NCI-H1105 treated with DMSO at 0.1 percent for 48 hours (cell line): ENCODE measurements at regions not wholly inside any gene's neighbourhood (a gene's known extent, or its start where the extent isn't known, plus 50 kb on each side); places are given as distances from the start of the nearest gene placed in this dataset.

ENCODE experiments used
- DNase-seq: peaks from one replicate; lab custom pipeline; 2025; lab: John Stamatoyannopoulos, UW

DNA sequence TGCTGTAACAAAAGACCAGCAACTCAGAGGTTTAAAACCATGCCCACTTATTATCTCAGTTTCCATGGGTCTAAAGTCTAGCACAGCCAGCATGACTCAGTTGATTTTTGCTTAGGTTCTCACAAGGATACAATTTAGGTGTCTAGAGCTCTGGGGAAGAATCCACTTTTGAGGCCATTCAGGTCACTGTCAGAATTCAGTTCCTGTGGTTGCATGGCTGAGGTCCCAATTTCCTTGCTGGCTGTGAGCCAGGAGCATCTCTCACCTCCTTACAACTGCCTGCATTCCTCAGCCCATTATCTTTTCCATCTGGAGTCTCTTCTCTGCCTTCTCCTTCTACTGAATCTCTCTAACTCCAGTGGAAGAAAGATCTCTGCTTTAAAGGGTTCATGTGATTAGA, 240.5 kb upstream of the CFAP20DC start:
- DNase-seq = no peak

- DNase-seq = peak; percentile 42
Measured at GRCh38 chr3:59289831-59290230, 240.0 kb upstream of the CFAP20DC start.

GRCh38 chr3:59288951-59289350, 239.1 kb upstream of the CFAP20DC start:
- no peak for DNase-seq

DNA sequence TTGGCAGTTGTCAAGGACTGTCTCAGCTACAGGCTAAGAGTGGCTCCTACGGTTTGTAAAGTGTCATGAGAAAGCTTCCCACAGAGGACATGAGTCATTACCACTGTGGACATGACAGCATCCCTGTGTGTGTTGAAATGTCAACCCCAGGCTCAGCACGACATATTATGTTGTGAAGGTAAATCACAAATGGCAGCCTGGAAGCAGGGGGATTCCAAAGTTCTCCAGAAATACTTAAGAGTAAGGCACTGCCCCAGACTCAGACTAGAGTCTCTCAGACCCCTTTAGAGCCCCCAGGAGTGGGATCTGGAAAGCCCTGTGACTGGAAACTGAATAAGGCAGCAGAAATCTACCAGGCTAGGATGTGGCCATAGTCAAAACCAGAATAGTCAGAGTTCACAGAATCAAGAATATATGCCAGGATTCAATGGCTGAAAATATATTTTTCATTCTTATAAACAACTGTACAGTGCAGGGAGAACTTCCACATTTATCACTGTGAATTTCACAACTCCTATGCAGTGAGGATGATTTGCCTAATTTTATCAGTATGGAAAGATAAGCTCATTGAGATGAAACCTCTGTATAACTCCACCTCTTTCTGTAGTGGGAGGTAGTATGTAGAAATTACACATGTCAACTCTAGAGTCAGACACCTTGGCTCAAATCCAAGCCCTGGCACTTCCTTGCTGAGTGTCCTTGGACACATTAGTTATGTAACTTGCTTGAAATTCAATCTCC, 237.1 kb upstream of the CFAP20DC start:
- DNase-seq = peak; percentile 34

DNA sequence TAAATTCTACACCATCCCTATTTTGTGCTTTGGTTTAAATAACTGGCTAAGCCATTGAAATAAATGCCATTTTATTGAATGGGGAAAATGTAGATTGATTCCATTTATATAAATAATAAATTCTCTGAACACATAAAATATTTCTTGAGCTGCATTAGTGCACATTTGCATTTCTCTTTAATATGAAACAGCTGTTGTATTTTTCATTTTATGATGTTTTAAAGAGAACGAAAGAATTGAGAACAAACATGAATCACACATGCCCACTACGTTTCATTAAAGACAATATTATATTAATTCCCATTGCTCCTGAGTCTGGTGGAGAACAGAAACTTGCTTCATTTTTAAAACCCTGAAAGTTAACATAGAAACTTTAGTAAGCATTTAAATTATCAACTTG, 235.7 kb upstream of the CFAP20DC start:
- DNase-seq = no peak

DNA sequence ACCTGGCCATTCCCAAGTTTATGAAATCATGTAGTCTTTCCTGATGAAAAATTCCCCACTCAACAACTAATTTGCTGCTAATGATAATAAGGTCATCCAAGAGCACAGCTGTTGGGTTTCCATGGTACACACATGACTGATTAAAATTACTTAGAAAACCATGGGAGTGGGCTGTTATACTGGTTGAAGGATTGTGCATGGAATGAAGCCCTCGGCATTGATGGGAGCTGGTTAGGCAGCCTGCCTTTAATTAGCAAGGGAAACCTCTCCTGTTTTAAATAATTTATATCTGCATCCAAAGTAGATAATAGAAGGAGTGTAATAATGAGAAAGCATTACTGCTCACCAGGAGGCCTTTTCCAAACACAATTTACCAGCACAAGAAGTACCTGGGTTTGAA, 235.1 kb upstream of the CFAP20DC start:
- DNase-seq = no peak

GRCh38 chr3:59280113-59280512, 230.3 kb upstream of the CFAP20DC start:
- DNase-seq = no peak

DNA sequence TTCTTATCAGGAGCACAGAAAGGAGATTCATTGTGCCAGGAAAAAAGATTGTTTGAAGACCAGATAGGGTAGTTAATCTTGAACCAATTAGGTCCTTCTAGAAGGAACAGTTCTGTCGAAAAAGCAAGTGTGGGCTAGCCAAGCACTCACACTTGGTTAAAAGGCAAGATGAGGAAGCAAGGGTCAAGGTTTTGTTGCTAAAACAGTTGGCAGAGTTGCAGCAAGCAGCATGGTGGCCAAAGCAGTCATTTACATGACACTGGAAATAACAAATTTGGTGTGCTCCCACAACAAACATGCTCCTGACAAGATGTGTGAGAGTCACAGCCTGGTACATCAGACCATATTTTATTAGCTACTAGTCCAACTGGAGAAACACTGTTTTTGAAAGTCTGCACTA, 228.0 kb upstream of the CFAP20DC start:
- DNase-seq = no peak

DNA sequence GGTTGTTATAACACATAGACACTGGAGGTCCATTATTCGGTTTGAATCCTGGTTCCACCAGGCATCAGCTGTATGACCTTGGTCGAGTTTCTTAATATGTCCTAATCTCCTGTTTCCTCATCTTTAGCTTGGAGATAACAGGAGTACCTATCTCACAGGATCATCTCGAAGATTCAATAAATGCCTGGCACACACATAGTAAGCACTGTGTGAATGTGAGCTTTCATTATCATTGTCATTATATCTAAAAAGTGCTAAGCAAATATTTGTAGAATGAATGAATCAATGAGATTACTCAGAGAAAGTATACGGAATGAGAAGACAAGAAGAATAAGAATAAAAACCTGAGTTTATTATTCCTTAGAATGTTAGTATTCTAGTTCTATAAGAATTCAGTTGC, 227.4 kb upstream of the CFAP20DC start:
- DNase-seq = no peak

DNA sequence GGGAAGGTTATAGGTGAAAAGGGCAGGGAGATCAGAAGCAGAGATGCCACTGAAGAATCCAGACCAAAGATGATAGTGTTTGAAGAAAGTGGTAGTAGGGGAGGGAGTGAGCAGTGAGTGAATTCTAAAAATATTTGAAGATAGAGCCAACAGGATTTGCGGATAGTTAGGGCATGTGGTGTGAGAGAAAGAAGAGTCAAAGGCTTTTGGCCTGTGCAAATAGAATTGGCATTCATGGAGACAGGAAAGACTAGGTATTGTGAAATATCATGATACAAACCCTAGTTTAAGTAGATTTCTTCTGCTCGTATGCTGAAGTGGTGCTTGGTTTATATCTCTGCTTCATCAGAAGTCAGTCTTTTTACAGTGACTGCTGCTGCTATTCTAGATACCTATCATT, 224.2 kb upstream of the CFAP20DC start:
- no peak for DNase-seq

DNA sequence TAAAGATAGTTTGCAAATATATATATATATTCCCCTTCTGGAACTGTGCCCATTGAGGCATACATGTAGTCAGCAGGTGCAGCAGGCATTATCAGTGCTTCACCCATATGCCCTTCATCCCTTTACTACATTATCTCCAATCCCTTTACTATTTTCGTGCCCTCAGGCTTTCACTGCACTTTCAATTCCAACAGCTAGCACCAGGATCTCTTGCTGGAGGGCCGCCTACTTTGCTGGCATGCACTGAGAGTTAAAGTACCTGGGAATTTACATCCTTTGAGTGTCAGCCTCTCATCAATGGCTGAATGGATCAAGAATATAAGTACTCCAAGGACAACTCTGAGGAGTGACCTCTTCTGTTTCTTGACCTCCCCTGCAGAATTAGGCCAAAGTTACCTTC, 222.1 kb upstream of the CFAP20DC start:
- DNase-seq = no peak

- no peak for DNase-seq
Measured at GRCh38 chr3:59270921-59271320, 221.1 kb upstream of the CFAP20DC start.

GRCh38 chr3:59270209-59270608, 220.4 kb upstream of the CFAP20DC start:
- no peak for DNase-seq

DNA sequence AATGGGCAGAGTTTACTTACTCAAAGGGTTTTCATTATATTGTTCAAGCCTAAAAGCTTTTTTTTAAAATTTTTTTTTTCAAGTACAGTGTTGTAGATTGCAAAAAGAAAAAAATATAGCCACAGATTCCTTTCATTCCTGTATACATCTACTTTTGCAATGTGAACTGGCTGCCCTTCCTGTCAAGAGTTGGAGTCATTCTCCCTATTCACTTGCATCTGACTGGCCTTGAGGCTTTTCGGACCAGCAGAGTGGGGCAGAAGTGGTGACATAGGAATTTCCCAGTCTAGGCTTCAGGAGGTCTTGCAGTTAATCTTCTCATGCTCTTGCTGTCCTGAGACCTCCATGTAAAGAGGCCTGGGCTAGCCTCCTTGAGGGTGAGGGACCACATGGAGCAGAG, 218.3 kb upstream of the CFAP20DC start:
- DNase-seq = no peak

- DNase-seq = no peak
Measured at GRCh38 chr3:59267021-59267420, 217.2 kb upstream of the CFAP20DC start.

DNA sequence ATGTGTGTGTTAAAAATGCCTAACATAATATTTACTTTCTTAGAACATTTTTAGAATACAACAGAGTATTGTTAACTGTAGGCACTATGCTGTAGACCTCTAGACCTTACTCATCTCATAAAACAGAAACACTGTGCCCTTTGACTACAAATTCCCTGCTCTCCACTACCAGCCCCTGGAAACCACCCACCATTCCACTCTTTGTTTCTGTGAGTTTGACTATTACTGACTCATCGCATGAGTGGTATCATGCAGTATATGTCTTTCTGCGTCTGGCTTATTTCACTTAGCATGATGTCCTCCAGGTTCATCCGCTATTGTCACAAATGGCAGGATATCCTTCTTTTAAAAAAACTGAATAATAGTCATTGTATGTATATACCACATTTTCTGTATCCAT, 216.7 kb upstream of the CFAP20DC start:
- DNase-seq = no peak

DNA sequence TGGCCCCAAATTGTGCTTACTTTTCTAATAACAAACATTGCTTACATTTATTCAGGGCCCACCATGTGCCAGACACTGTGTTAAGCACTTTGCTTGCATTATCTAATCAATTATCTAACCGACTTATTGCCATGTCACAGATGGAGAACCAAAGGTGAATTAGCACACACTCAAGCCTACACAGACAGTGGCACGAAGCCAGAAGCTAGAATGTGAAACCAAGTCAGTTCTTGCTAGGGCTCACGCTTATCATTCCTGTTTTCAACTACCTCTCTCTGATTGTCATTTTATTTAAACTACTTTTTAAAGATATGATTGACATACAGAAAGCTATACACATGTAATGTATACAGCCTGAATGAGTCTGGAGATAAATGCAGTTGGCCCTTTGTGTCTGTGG, 215.7 kb upstream of the CFAP20DC start:
- DNase-seq = peak; percentile 41

DNA sequence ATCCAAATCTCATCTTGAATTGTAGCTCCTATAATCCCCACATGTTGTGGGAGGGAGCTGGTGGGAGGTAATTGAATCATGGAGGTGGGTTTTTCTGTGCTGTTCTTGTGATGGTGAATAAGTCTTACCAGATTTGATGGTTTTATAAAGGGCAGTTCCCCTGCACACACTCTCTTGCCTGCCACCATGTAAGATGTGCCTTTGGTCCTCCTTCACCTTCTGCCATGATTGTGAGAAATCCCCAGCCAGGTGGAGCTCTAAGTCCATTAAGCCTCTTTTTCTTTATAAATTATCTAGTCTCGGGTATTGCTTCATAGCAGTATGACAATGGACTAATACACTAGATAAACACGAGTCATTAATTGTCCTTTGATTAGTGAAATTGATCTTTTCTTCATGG, 214.5 kb upstream of the CFAP20DC start:
- DNase-seq = no peak

- DNase-seq = no peak
Measured at GRCh38 chr3:59263152-59263551, 213.3 kb upstream of the CFAP20DC start.

DNA sequence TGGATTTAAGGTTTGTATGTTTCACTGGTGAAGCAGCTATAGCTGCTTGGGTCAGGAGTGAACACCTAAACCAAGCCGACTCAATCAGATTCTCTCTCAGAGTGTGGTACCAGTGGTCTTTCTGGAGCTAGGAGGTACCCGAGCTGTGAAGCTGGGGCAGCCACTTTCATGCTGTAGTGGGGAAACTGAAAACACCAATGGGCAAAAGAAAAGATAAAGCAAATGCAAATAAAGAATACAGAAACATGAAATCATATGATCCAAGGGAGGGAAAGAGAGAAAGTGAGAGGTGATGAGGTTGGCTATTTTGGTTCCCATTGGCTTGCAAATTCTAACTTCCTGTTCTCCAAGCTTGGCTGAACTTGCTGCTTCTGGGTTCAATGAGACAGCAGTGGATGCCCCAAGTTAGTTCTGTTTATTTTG, 212.3 kb upstream of the CFAP20DC start:
- no peak for DNase-seq

DNA sequence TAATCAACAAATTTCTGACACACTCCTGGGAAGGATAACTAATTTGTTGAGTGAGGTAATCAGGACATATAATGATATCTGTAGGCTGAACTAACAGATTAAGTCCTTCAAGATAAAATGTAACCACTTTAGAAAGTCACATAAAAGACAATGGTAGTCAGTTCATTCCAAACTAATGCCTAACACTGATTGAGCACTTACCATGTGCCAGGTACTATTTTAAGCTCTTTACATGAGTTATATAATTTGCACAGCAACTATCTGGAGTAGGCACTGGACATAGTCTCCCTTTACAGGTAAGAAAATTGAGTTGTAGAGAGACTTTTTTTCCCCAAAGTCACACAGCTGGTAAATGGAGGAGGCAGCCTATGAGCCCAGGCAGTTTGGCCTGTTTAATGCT, 211.2 kb upstream of the CFAP20DC start:
- DNase-seq = no peak

- no peak for DNase-seq
Measured at GRCh38 chr3:59258550-59259260, 208.9 kb upstream of the CFAP20DC start.

- DNase-seq = no peak
Measured at GRCh38 chr3:59257506-59257905, 207.7 kb upstream of the CFAP20DC start.

- DNase-seq = no peak
Measured at GRCh38 chr3:59256230-59256629, 206.4 kb upstream of the CFAP20DC start.
